ENCODE measurements at regions not wholly inside any gene's neighbourhood (a gene's known extent, or its start where the extent isn't known, plus 50 kb on each side); places are given as distances from the start of the nearest gene placed in this dataset.

DNA sequence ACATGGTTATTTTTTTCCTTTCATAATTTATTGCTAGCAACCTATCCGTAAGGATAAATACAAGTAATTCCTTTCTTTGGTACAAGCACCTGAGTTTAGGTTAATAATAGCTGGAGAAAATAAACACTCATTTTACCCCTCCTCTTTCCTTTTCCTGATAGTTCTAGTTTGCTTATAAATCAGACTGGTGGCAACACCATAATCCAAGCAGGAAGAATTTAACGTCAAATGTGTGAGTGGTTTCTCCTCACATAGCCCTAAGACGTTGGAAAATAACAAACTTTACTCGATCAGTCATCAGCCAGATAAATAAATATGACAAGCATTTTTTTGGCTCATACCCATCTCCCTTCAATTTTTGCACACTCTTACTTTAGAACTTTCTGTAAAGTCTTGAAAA, 190.3 kb upstream of the FAM241A start:
- no peak for TF ChIP-seq POLR2A (IDR thresholded peaks at IDR 0.05; ENCODE audit: low read length)
- no peak for TF ChIP-seq GATA1 (IDR thresholded peaks at IDR 0.05; ENCODE audit: low read depth, low read length)
